ENCODE measurements at regions not wholly inside any gene's neighbourhood (a gene's known extent, or its start where the extent isn't known, plus 50 kb on each side); places are given as distances from the start of the nearest gene placed in this dataset.

- Histone ChIP-seq H3K4me3 (no peak overlapping the region), H3K4me1 (no peaks in the 10 kb centered on the region), H3K36me3 (no peaks in the 10 kb centered on the region), H3K27me3 (no peaks in the 10 kb centered on the region), H3K9me3 (peaks cover 0 to 20% (median 0%) of the 10 kb centered on the region in 3 donors), H3K27ac (no peak overlapping the region)
- no peak for ATAC-seq
- TF ChIP-seq EP300 (IDR thresholded peaks at IDR 0.05) (no peak), POLR2A (IDR thresholded peaks at IDR 0.05) (no peak), POLR2AphosphoS5 (IDR thresholded peaks at IDR 0.05) (no peak)
- TF ChIP-seq, protein P1, sequence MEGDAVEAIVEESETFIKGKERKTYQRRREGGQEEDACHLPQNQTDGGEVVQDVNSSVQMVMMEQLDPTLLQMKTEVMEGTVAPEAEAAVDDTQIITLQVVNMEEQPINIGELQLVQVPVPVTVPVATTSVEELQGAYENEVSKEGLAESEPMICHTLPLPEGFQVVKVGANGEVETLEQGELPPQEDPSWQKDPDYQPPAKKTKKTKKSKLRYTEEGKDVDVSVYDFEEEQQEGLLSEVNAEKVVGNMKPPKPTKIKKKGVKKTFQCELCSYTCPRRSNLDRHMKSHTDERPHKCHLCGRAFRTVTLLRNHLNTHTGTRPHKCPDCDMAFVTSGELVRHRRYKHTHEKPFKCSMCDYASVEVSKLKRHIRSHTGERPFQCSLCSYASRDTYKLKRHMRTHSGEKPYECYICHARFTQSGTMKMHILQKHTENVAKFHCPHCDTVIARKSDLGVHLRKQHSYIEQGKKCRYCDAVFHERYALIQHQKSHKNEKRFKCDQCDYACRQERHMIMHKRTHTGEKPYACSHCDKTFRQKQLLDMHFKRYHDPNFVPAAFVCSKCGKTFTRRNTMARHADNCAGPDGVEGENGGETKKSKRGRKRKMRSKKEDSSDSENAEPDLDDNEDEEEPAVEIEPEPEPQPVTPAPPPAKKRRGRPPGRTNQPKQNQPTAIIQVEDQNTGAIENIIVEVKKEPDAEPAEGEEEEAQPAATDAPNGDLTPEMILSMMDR (IDR thresholded peaks at IDR 0.05): no peak
- WGBS, 2 donors (ENCODE audit: low coverage in 1 of 2): 92 to 94% methylated on average over 2 to 6 of the region's 11 CpGs
Observed at GRCh38 chr13:83184150-83184475, 698.2 kb downstream of the SLITRK1 start.

DNA sequence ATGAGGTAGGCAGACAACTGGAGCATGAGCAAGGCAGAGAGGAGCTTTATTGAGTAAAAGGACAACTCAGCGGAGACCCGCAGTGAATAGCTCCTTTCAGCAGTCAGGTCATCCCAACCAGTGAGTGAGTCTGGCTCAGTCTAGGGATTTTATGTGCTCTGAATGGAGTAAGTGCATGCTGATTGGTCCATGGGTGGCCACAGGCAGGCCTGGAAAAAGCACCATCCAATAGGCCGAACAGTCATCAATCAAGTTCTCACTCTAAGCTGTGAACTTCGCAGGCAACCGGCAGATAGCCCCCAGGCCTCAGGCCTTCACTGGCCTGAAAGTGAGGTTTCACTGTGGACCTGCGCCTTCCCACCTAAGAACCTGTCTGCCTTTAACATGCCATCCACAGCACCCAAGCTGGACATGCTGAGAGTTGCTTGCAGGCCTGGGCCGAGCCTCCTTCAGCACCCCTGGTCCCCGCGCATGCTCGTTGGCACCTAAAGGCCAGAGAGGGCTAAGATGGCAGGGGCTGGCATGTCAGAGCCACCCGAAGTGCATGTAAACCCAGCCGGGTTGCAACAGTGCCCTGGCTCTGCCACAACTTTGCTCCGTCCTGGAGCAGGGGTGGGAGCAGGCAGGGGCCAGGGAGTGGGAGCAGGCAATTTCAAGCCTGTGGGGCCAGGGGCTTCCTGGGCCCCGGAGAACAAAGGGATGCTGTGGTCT is 698.7 kb downstream of the SLITRK1 start:
- Histone ChIP-seq H3K36me3 (no peaks in the 10 kb centered on the region), H3K27ac (no peak overlapping the region), H3K27me3 (no peaks in the 10 kb centered on the region), H3K4me1 (no peaks in the 10 kb centered on the region), H3K4me3 (no peak overlapping the region), H3K9me3 (peaks cover 0 to 20% (median 0%) of the 10 kb centered on the region in 3 donors)
- 90% methylated on average over 4 of the region's 14 CpGs; no CpG with 5 or more reads in 1 of the 2 donors for WGBS, 2 donors (ENCODE audit: low coverage in 1 of 2)
- no peak for TF ChIP-seq EP300 (IDR thresholded peaks at IDR 0.05)
- TF ChIP-seq POLR2AphosphoS5 (IDR thresholded peaks at IDR 0.05): no peak
- no peak for TF ChIP-seq POLR2A (IDR thresholded peaks at IDR 0.05)
- TF ChIP-seq, protein P1 (IDR thresholded peaks at IDR 0.05): no peak
- ATAC-seq: no peak

- no peak overlapping the region for H3K27ac ChIP-seq
- H3K36me3 ChIP-seq: no peaks in the 10 kb centered on the region
- ATAC-seq: no peak
- no peak overlapping the region for H3K4me3 ChIP-seq
- WGBS, 2 donors (ENCODE audit: low coverage in 1 of 2): 80 to 84% methylated on average over 3 of the region's 8 CpGs
- H3K4me1 ChIP-seq: no peaks in the 10 kb centered on the region
- peaks cover 0 to 14% (median 0%) of the 10 kb centered on the region in 3 donors for H3K9me3 ChIP-seq
- H3K27me3 ChIP-seq: no peaks in the 10 kb centered on the region
- no peak for TF ChIP-seq EP300 (IDR thresholded peaks at IDR 0.05)
- no peak for TF ChIP-seq POLR2A (IDR thresholded peaks at IDR 0.05)
- TF ChIP-seq POLR2AphosphoS5 (IDR thresholded peaks at IDR 0.05): no peak
- TF ChIP-seq, protein P1 (IDR thresholded peaks at IDR 0.05): no peak
Observed at GRCh38 chr13:83182845-83183244, 699.4 kb downstream of the SLITRK1 start.

DNA sequence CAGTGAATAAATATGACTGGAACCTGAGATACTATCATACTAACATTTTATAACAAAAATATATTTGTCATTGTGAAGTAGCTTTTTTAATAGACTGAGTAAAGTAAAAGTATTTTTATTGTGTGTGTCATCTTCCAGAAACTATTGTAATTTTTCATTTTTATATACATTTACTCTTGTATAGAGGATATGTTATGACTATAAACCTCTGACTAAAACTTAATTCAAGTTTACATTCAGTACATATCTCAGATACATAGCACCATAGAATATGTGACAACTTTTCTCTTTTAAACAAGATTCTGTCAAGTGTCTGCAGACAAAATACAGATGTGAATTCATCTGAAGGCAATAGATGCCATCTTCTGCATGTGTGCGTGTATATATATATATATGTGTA is 704.3 kb downstream of the SLITRK1 start:
- Histone ChIP-seq H3K27me3 (no peaks in the 10 kb centered on the region), H3K9me3 (no peaks in the 10 kb centered on the region), H3K36me3 (no peaks in the 10 kb centered on the region), H3K27ac (no peak overlapping the region), H3K4me1 (no peaks in the 10 kb centered on the region), H3K4me3 (no peak overlapping the region)
- TF ChIP-seq POLR2AphosphoS5 (IDR thresholded peaks at IDR 0.05): no peak
- no peak for TF ChIP-seq EP300 (IDR thresholded peaks at IDR 0.05)
- TF ChIP-seq, protein P1 (IDR thresholded peaks at IDR 0.05): no peak
- TF ChIP-seq POLR2A (IDR thresholded peaks at IDR 0.05): no peak
- WGBS, 2 donors (ENCODE audit: low coverage in 1 of 2): 19% methylated on average over 1 of the region's 1 CpG; no CpG with 5 or more reads in 1 of the 2 donors
- ATAC-seq: no peak

DNA sequence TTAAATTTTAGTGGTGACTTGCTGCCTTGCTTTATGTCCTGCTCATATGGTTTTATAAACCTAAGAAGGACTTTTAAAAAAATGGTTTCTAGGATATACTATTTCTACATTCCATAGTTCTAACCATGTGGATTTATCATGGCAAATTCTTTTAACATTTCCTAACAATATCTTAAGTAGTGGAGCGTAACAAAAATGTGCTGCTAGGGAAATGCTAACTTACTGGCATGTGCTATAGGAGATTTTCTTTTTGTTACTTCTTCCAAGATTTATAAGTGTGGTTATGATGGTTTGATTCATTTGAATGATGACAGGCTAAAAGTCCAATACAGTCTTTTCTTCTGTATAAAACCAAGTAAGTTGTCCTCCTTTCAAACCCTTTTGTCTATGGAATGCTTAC is 713.7 kb downstream of the SLITRK1 start:
- ATAC-seq: no peak
- no peak overlapping the region for H3K4me3 ChIP-seq
- WGBS, 2 donors (ENCODE audit: low coverage in 1 of 2): 53 to 63% methylated on average over 1 of the region's 1 CpG
- no peaks in the 10 kb centered on the region for H3K27me3 ChIP-seq
- H3K27ac ChIP-seq: no peak overlapping the region
- H3K36me3 ChIP-seq: no peaks in the 10 kb centered on the region
- peaks cover 0 to 8% (median 0%) of the 10 kb centered on the region in 3 donors for H3K9me3 ChIP-seq
- H3K4me1 ChIP-seq: no peaks in the 10 kb centered on the region
- TF ChIP-seq POLR2A (IDR thresholded peaks at IDR 0.05): no peak
- TF ChIP-seq, protein P1 (IDR thresholded peaks at IDR 0.05): no peak

Data from gastroesophageal sphincter (tissue), 4 donors.